ENCODE measurements at regions not wholly inside any gene's neighbourhood (a gene's known extent, or its start where the extent isn't known, plus 50 kb on each side); places are given as distances from the start of the nearest gene placed in this dataset.

DNA sequence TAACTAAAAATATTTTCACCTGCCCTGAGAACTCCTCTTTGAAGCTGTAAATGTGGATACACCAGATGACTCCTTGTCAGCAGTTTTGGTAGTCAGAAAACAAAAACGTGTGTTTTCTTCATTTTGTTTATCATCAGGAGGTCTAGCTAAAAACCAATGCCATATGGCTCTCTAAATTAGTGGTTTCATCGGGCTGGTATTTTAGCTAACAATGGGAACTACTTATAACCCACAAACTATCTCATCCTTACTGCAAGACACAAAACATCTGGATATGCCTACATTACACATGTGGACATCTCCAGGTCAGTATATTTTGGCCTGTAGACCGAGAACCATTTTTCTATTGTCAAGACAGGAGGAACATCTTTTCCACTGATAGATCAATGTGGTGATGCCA is 56.2 kb downstream of the GAS1 start:
- no peak overlapping the region for H2AK5ac ChIP-seq (ENCODE audit: low read depth, low read length)
- ATAC-seq (ENCODE audit: low read depth) = no peak
- intact Hi-C loops (cut with micrococcal nuclease) = no loop called here
- peaks cover 1% of the 10 kb centered on the region for H3K4me1 ChIP-seq (ENCODE audit: control insufficient read depth, insufficient read depth, low read length)
- H3K27ac ChIP-seq (ENCODE audit: insufficient read depth, low read length) = no peak overlapping the region
- dilution Hi-C loops (cut with HindIII; ENCODE audit: low sequenced_read_pairs, unreplicated experiment) = no loop called here
- peaks cover 2% of the 10 kb centered on the region; the same call in 1 of the 2 replicates for H3K27me3 ChIP-seq (ENCODE audit: control insufficient read depth, insufficient read depth, low read length)
- no peak overlapping the region for H4K91ac ChIP-seq (ENCODE audit: insufficient read depth, low read depth, low read length)
- CTCF ChIA-PET = interaction anchor here (0.6 kb wide), 1 partner anchor 57 kb away, joined by 3 read pairs; the partner anchor contains the start of gene GAS1
- no peaks in the 10 kb centered on the region for H3K9me1 ChIP-seq (ENCODE audit: insufficient read depth, low read length)
- H2BK120ac ChIP-seq (ENCODE audit: low read depth, low read length) = no peak overlapping the region
- no peak overlapping the region for H3K14ac ChIP-seq (replicated peaks; ENCODE audit: low read depth, low read length)
- H4K8ac ChIP-seq (ENCODE audit: low read depth in 2 of 2, low read length in 2 of 2) = no peak overlapping the region
- H3K9ac ChIP-seq (ENCODE audit: low read depth, low read length) = no peak overlapping the region
- H3K9me3 ChIP-seq (ENCODE audit: control insufficient read depth, insufficient read depth, low read length) = no peaks in the 10 kb centered on the region
- no peak overlapping the region for H2BK20ac ChIP-seq (ENCODE audit: low read depth, low read length)
- H2BK15ac ChIP-seq (ENCODE audit: low read depth, low read length) = no peak overlapping the region
- H4K5ac ChIP-seq (ENCODE audit: low read depth, low read length) = no peak overlapping the region
- H3K4me2 ChIP-seq (ENCODE audit: low read depth, low read length) = no peak overlapping the region
- H3K56ac ChIP-seq (ENCODE audit: extremely low read depth, insufficient read depth, low read length) = no peak overlapping the region
- no peaks in the 10 kb centered on the region for H4K20me1 ChIP-seq (ENCODE audit: insufficient read depth, low read length)
- H3K79me1 ChIP-seq (ENCODE audit: low read depth in 1 of 2, low read length in 2 of 2) = no peaks in the 10 kb centered on the region
- WGBS, 2 experiments (ENCODE audit: extremely low coverage in 2 of 2, insufficient read length in 1 of 2) = no CpG with 5 or more reads among the region's 3 CpGs
- TF ChIP-seq POLR2A (IDR thresholded peaks at IDR 0.05; ENCODE audit: low read depth, low read length) (no peak), CHD1 (IDR thresholded peaks at IDR 0.05; ENCODE audit: low read depth, low read length) (no peak), SMC3 (IDR thresholded peaks at IDR 0.05; ENCODE audit: low read depth, low read length) (no peak), MAFK (IDR thresholded peaks at IDR 0.05; ENCODE audit: low read depth, low read length) (no peak), RCOR1 (IDR thresholded peaks at IDR 0.05; ENCODE audit: insufficient replicate concordance, low read length) (no peak), CEBPB (IDR thresholded peaks at IDR 0.05; ENCODE audit: low read depth, low read length) (no peak)
- TF ChIP-seq, protein P1, sequence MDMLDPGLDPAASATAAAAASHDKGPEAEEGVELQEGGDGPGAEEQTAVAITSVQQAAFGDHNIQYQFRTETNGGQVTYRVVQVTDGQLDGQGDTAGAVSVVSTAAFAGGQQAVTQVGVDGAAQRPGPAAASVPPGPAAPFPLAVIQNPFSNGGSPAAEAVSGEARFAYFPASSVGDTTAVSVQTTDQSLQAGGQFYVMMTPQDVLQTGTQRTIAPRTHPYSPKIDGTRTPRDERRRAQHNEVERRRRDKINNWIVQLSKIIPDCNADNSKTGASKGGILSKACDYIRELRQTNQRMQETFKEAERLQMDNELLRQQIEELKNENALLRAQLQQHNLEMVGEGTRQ (IDR thresholded peaks at IDR 0.05; ENCODE audit: low read depth, low read length) = no peak
- no peak overlapping the region for H2BK5ac ChIP-seq (ENCODE audit: low read depth, low read length, poor library complexity, severe bottlenecking)
- POLR2A ChIA-PET (ENCODE audit: unreplicated experiment) = no interaction called here
- in situ Hi-C loops (cut with MboI; ENCODE audit: low sequenced_read_pairs) = no loop called here
- H2AFZ ChIP-seq (replicated peaks; ENCODE audit: low read length, poor library complexity) = no peak overlapping the region
- no peak overlapping the region for H3K23ac ChIP-seq (ENCODE audit: low read depth, low read length)
- no peak overlapping the region for H3K4ac ChIP-seq (ENCODE audit: low read depth, low read length)
- no TSS peak for BruUV-seq (replicated peaks)
- no peak overlapping the region for H2AK9ac ChIP-seq (replicated peaks; ENCODE audit: low read depth, low read length, poor library complexity)
- no peak for DNase-seq
- H3K36me3 ChIP-seq (ENCODE audit: control insufficient read depth, insufficient read depth, low read length) = no peaks in the 10 kb centered on the region
- no peak overlapping the region for H3K18ac ChIP-seq (ENCODE audit: low read depth, low read length)
- H3K4me3 ChIP-seq (ENCODE audit: insufficient read depth, low read depth, low read length) = no peak overlapping the region
